HG03457 (cell line): ENCODE measurements at regions not wholly inside any gene's neighbourhood (a gene's known extent, or its start where the extent isn't known, plus 50 kb on each side); places are given as distances from the start of the nearest gene placed in this dataset.
"Not testable (repeated sequence)": the region's sequence is repeated elsewhere in the genome, so short reads cannot be mapped to it uniquely, and the experiment has no call there.

Experiments
- ATAC-seq: cut with Tn5 transposase; IDR thresholded peaks from one replicate; pipeline ENCODE4 v1.9.1; 2021; ENCODE audit warnings: moderate number of reproducible peaks; ENCODE audit not compliant: unreplicated experiment

DNA sequence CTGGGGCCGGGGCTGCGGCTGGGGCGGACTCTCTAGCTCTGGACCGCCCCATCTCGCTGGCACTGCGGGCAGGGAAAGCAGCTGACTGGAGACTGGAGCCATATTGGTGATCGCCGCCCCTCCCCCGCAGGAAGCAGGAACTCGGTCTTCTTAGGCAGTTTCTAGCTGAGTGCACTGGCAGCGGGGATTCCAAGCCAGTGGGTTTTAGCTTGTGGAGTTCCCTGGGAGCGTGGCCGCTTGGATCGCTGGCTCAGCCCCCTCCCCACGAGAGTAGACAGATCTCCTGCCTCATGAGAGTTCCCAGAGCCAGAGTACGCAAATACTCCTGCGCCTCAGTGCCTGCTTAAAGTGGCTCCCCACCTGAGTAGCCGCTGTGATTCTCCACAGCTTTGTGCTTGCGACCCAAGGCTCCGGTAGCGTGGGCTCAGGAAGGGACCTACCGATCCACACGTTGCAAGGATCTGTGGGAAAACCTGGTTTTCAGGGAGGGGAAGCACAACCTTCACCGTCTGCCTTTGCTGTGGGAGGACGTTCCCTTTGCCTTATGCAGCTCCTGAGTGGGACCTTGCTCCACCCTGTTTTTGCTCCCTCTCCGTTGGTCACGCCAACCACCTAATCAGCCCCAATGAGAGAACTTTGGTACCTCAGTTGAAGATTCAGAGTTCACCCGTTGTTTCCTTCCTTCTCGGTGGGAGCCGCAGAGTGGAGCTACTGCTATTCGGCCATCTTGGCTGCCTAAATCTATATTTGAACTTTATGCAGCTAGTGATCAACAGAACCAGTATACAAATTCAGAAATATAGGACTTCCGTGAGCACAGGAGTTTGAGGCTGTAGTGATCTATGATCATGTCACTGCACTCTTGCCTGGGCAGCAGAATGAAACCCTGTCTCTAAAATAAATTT is 803.9 kb upstream of the PCDH10 start:
- no peak for ATAC-seq

DNA sequence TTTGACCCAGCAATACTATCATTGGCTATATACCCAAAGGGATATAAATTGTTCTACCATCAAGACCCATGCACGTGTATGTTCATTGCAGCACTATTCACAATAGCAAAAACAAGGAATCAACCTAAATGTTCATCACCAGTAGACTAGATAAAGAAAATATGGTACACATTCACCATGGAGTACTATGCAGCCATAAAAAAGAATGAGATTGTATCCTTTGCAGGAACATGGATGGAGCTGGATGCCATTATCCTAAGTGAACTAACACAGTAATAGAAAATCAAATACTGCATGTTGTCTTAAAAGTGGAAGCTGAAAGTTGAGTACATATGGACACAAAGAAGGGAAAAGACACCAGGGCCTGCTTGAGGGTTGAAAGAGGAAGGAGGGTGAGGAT is 803.1 kb upstream of the PCDH10 start:
- no peak for ATAC-seq

DNA sequence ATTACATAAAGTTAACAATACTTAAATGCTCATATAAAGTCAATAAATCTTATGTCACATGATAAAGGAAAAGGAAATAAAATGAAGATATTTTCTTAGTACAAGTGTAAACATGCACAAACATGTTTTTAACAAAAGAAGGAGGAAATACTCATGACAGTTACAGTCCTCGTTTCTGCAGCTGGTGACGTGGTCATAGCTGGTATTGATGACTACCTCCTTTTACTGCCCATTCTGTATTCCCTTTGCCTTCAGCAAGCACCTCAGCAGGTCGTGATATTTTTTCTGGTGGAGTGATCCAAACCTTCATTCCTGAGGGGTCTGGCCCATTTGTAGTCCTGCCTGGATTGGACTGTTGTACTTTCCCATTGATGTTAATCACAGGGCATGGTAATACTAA is 797.5 kb upstream of the PCDH10 start:
- not testable (repeated sequence) for ATAC-seq

DNA sequence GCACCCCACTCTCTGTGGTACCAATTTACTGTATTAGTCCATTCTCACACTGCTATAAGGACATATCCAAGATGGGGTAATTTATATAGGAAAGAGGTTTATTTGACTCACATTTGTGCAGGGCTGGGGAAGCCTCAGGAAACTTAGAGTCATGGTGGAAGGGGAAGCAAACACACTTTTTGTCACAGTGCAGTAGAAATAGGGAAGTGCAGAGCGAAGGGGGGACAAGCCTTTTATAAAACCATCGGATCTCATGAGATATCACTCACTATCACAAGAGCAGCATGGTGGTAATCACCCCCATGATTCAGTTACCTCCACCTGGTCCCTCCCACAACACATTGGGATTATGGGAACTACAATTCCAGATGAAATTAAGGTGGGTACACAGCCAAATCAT is 766.9 kb upstream of the PCDH10 start:
- no peak for ATAC-seq

DNA sequence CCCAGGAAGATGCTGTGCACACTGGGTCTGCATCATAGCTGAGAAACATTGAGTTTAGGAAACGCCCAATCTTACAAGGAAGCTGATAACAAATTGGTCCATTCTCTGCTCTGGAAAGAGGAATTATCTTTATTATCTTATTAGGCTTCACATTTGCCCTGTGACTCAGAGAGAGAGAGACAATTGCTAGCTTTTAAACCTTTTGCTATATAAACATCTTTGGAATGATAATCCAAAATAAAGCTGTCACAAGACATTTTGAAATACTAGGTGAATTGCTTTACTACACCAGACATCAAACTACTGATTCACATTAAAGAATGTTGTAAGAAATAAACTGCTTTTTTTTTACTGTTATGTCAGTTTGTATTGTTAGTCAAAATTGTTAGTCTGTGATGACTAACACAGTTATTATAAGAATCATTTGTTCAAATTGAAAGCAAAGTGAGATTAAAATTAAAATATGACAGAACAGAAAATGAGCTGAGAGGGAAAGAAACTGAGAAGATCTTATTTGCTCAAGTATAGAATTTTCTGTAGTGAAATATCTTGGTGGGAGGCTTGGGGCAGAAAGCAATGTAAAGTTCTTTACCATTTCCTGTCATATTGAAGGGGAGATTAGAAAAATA is 765.4 kb upstream of the PCDH10 start:
- ATAC-seq, result no peak

DNA sequence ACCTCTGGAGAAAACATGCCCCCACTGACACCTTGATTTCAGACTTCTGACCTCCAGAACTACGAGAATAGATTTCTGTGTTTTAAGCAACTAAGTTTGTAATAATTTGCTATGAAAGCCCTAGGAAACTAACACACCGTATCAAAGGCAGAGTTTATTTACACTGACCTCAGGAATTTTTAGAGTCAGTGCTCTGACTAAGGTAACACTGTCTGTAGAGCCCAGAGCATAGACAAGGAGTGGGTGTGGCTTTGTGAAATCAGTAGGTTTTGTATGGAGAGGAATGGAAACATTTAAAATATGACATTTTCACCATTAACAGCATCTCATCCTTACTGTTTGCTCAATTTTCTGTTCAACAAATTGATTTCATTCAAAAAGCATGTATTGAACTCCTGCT is 764.4 kb upstream of the PCDH10 start:
- ATAC-seq, result no peak

DNA sequence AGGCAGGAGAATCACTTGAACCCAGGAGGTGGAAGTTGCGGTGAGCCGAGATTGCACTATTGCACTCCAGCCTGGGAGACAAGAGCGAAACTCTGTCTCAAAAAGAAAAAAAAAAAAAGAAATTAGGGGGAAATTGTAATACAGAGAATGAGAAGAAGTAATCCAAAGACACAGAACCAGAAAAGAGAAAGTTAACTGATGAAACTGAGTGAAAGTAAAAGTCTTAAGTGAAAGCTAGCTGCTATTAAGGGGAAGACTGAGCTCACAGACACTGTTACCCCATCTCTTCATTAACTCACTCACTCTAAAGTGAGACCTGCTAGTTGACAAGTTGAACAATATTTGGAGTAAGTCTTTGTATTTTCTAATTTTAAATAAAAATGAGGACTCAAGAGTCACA is 763.0 kb upstream of the PCDH10 start:
- no peak for ATAC-seq

DNA sequence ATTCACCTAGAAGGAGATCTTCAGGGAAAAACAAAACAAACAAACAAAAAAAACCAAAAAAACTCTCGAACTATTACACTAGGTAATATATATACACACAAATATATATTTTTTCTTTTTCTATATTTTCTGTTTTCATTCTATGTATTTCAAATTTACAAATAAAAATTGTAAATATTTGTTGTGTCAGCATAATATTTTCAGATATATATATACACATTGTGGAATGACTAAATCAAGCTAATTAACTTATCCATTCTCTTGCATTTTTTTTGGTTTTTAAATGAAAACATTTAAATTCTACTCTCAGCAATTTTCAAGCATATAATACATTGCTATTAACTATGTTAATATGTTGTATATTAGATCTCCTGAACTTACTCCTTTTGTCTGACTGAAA is 762.0 kb upstream of the PCDH10 start:
- ATAC-seq, result no peak

DNA sequence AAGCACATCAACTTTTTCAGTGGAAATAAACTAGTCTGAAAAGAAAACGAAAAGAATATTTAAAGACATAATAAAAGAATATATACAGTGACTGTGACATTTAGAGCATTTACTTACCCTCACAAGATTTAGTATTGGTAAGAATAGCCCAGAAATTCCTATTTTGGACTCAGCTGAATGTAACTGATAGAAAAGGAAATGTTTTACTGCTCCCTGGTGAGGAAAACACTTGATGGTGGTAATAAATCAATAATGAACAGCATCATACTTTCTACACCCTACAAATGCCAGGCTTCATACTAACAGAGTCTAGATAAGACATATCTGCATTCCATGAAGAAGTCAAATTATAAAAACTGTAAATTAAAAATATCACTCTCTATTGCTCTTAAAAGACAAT is 753.5 kb upstream of the PCDH10 start:
- no peak for ATAC-seq

DNA sequence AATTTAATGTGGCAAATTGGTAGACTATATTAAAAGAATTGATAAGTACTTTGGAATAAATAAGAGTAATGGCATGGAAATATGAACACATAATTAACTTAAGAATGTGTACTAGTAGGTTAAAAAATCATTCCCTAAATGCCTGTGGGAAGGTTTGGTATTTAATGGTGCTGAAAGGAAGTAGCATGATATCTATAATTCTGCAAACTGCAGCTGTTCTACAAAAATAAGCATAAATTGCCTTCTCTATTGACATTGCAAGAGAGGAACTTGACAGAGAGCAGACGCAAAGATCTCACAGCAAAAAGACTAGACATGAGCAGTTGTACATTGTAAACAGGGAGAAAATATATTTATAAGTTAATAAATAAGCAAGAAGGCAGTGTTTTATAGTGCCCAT is 752.5 kb upstream of the PCDH10 start:
- no peak for ATAC-seq

DNA sequence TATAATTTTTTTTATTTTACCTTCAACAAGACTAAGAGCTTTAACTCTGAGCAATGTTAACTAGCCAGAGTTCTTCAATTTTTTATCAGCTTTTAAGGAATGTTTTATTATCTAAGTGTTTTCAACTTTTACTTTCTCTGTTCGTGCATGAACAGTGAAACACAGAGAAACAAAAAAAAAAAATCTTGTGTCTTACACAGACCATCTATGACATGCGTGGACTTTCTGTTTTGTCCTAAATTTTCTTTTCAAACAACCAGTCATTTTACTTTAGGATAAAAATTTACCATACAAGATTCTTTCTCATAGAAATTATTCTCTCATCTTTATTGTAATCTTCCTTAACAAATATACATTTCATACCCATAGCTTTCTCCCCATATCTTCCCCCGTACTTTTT is 731.9 kb upstream of the PCDH10 start:
- no peak for ATAC-seq

DNA sequence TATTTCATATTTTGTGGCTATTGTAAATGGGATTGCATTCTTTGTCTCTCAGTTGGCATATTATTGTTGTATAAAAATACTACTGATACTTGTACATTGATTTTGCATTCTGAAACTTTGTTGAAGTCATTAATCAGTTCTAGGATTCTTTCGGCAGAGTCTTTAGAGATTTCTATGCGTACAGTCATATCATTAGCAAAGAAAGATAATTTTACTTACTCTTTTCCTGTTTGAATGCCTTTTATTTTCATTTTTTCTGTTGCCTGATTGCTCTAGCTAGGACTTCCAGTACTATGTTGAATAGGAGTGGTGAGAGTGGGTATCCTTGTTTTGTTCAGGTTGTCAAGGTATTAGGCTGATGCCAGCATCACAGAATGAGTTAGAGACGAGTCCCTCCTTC is 722.0 kb upstream of the PCDH10 start:
- ATAC-seq, result no peak

DNA sequence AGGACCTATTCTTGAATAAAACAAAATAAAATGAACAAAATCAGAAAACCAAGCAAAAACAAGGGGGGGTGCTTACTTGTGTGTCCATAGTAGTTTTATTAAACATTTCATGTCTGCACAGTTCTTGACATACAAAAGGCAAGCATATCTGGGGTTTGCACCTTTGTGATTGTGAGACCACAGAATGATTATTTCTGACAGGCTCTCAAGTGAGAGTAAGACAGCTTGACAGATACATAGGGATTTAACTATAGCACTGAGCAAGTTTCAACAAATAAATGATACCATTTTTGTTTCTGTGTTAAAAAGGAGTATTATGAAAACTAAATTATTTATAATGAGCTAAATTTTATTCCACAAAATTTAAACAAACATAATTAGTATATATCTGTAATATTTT is 712.0 kb upstream of the PCDH10 start:
- ATAC-seq, result no peak

DNA sequence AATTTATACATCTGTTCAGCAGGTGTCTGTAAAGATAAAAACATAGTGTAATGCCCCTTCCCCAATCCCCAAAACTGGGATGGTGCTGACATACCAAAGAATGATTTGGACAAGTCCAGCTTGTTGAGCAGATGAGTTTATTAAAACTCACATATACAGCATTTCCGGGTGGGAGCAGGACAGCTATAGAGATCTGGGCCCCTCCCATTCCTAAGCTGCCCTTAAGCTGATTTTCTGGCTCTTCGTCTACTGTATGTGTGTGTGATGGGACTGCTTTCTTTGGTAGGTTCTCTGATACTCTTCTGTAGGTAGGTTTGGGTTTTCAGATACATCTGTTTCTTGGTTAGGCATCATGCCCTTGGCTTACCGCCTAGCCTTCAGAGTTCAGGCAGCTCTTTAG is 703.7 kb upstream of the PCDH10 start:
- no peak for ATAC-seq

DNA sequence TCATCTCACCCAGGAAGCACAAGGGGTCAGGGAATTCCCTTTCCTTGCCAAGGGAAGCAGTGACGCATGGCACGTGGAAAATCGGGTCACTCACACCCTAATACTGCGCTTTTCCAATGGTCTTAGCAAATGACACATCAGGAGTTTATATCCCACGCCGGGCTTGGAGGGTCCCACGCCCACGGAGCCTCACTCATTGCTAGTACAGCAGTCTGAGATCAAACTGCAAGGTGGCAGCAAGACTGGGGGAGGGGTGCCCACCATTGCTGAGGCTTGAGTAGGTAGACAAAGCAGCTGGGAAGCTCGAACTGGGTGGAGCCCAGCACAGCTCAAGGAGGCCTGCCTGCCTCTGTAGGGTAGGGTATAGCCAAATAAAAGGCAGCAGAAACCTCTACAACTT is 691.1 kb upstream of the PCDH10 start:
- not testable (repeated sequence) for ATAC-seq

DNA sequence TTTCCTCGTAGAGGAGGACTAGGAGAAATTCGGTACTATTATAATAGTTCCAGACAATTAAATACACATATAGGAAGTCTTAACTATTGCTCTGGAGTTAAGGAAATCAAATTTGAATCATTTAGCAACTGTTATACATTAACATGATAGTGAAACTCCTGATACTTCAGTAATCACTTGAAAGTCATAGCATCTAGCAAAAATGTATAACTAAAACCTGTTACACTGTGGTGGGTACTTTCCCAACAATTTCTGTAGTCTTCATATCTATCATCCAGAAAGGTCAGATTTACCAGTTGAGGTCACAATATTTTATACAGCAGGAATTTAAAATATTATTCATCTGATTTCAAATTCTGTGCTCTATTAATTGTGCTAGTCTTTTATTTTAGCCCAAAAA is 669.6 kb upstream of the PCDH10 start:
- no peak for ATAC-seq

DNA sequence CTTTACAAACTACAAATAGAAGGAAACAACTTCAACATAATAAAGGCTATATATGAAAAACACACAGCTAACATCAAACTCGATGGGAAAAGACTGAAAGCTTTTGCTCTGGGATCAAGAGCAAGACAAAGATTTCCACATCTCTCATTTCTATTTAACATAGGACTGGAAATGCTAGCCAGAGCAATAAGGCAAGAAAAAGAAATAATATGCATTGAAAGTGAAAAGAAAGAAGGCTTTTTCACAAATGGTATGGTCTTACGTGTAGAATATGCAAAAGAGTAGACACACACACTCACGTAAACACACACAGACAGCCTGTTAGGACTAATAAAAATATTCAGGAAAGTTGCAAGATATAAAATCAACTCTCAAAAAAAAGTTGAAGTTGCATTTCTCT is 660.5 kb upstream of the PCDH10 start:
- no peak for ATAC-seq

DNA sequence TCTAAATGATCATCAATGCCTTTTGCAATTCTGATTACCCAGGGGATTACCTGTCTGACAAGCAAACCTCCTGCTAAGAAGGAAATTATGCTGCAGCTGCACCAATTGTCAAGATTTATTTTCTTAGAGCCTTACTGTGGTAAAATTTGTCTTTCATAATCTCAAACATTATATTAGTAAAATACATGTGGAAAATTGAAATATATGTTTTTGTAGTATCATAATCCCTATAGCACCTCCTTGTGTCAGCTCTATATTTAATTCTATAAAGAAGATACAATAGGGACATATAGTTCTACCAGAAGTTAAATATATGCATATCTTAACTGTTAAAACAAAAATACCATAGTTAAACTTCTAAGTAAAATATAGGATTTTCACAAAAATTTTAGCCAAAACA is 655.6 kb upstream of the PCDH10 start:
- no peak for ATAC-seq

DNA sequence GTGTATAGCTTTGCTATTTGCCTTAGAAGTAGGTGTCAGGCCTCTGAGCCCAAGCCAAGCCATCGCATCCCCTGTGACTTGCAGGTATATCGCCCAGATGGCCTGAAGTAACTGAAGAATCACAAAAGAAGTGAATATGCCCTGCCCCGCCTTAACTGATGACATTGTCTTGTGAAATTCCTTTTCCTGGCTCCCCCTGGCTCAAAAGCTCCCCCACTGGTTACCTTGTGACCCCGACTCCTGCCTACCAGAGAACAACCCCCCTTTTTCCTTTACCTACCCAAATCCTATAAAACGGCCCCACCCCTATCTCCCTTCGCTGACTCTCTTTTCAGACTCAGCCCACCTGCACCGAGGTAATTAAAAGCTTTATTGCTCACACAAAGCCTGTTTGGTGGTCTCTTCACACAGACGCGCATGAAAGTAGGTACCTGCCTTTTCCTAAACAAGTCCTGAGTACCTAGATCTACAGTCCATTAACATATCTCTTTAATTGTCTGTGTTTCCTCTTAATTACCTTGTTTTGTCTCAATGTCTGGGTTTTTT is 653.8 kb upstream of the PCDH10 start:
- ATAC-seq, result not testable (repeated sequence)

DNA sequence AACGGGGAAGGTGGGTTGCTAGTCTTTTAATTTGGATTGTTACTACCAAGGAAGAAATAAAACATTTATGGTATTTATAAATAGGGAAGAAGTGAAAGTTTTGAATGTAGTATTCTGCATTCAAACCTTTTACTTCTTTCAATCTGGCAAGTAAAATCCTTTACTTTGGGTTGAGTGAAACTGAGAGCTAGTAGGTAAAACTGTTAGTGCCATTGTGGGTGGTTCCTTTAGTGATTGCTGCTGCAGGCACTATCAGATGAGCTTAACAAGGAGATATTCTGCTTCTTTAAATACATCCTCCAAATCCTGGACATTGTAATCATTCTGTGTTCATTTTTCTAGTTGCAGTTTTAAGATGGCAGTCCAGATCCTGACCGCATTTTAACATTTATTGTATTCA is 650.9 kb upstream of the PCDH10 start:
- ATAC-seq, result no peak

DNA sequence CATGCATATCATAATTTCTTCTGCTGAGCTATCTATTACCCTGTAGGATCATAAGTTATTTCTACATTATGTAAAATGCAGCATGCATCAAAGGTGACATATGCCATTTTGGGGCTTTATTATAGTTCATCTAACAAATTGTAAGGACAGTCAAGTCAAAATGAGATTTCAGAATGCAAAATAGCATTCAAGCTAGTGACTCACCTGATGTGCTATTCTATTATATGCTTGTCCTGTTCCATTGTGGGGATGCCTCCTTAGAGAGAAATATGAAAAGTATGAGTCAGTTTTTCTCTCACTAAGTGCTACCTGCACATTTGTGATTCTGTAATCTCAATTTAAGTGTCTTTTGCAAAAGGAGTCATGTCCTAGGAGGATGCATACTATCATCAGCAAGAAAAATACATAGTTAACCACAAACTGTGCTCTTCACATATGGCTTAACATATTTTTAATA is 647.0 kb upstream of the PCDH10 start:
- no peak for ATAC-seq

DNA sequence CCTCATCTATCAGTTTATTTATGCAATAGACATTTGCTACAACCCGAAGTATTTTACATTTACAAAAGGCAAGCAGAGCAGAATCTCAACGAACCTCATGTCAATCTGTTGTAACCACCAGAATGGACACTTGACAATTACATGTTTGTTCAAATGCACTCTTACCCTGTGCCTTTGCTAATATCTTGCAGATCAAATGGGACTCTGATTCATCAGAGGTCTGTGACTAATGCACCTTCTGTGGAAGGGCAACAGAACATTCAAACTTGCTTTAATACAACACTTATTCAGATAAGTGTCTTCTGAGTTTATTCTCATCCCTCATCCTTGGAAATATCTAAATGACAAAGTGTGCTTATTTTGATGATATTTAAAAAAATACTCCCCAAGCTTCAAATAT is 644.7 kb upstream of the PCDH10 start:
- no peak for ATAC-seq
